HT1080 (cell line): ENCODE measurements at regions not wholly inside any gene's neighbourhood (a gene's known extent, or its start where the extent isn't known, plus 50 kb on each side); places are given as distances from the start of the nearest gene placed in this dataset.

Experiments
- DNase-seq: peaks from one replicate; pipeline ENCODE4 v3.0.0-alpha.2; 2015; ENCODE audit warnings: low read depth

- no peak for DNase-seq
These were observed 1342.5 kb upstream of the SLC10A2 start for GRCh38 chr13:104408733-104409132.

GRCh38 chr13:104404325-104404724 lies 1338.1 kb upstream of the SLC10A2 start:
- DNase-seq, result no peak

DNA sequence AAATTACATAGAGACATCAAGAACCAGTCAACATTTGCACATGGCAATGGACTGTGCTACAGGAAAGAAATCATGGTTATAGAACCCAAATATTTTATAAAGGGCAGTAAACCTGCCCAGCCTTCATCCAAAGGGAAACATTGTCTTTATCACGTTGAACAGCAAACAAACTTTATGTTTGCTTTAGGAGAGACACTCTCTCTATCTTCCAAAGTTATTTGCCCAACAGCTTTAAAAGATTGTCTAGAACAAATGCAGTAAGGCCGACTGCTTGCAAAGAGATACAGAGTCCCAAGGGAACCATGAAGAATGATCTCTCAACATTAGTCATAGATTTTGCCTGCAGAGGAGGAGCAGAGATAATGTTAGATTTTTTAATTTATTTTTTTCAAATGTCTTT lies 1323.5 kb upstream of the SLC10A2 start:
- no peak for DNase-seq

DNA sequence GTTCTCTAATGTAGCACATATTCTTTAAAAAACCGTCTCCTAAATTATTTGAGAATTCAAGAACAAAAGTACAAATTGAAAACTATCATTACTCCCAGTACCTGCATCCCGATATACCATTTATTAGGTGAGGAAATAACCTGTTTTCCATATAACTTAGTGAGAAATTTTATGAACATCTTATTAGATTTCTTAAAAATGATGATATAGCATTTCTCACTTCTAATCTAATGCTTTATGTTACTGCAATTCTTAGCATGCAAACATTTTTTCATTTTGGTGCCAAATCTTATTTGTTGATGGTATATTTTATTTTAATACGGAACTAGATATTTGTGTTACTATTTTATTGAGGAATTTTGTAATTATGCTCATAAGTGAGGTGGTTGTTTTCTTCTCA lies 1321.3 kb upstream of the SLC10A2 start:
- no peak for DNase-seq

- DNase-seq, result peak; percentile 70
These were observed 1319.2 kb upstream of the SLC10A2 start for GRCh38 chr13:104385404-104385803.

DNA sequence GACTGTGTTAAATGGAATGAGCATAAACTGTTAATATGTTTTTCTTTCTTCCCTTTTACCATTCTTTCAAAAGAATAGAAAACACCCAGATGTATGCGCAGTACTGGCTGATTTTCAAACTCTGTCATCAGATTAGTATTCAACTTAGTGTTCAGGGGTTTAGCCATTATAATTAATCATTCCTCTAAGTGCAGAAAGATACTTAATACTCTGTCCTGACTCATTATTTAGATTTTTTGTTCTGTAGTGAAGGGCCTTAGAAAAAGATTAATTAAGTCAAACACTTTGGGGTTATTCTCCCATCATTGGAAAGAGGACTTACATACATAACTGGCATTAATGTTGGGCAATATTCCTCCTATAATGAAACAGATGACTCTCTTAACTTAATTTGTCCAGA lies 1316.7 kb upstream of the SLC10A2 start:
- DNase-seq, result no peak

GRCh38 chr13:104376588-104376987 lies 1310.4 kb upstream of the SLC10A2 start:
- no peak for DNase-seq

- no peak for DNase-seq
These were observed 1309.4 kb upstream of the SLC10A2 start for GRCh38 chr13:104375614-104376013.

DNA sequence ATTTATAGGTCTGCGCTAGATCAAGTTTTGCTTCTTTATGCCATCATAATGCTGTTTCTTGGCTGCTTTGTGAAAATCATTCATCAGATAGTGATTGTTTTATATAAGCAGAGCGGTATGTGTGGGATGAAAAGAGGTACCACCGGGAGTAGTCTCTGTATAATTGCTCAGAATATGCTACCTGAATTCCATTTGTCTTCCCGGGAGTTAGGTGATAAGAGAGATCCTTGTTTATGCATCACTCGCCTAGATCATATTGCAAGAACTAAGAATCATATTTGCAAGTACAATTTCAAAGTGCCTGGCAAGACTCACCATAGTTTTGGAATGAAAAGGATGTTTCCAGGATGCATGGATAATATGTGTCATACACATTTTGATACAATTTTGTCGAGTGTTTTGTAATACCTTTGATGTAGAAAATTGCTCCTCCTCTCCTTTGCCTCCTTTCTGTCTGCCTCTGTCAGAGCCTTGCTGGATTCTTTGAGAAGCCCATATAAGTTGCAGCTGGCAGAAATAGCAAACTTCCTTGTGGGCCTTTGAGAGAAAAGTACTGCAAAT lies 1306.0 kb upstream of the SLC10A2 start:
- no peak for DNase-seq

DNA sequence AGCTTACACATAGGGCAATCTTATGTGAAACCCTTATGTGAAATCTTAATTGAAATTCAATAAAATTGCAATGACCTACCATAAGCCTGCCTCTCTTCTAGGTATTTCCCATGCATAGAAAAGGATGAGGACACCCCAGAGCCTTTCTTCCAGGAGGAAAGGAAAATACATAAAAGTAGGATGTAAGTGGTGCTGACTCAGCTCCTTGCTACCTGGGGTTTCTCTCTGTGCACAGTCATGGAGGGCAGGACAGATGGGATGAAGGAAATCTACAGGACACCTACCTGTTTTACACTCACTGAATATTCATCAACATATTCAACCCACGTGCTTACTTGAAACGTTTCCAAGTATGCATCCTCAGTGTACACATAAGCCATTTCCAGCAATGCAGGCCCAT lies 1299.2 kb upstream of the SLC10A2 start:
- DNase-seq, result no peak

DNA sequence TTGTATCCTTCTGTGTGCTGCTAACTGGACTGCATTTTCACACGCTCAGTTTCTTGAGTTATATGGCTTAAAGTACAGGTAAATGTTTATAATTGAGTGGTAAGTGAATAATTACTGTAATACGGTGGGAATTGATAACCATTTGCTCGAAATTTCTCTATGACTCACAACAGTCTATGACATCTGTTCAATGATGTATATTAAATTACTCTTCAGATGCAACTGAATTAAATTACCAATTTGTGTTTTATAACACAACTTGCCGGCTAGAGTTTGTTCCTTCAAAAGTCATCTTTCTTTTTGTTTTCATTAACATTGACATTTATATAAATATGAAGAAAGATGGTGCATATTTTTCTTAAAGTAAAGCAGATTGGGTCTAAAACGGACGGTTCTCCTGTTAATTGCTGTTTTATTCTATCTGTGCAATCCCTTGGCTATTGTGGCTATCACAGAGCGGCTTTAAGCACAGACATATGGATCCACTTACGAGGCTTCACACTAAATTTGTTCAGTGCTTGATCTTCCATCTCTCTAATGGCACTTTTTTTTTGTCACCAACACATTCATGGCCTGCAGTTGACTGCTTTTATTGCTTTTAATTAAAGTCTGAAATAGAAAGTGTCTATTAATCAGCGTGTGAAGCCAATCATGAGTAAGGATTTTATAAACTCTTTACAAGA lies 1291.6 kb upstream of the SLC10A2 start:
- no peak for DNase-seq

- peak; percentile 8 for DNase-seq
These were observed 1291.0 kb upstream of the SLC10A2 start for GRCh38 chr13:104357174-104357573.

GRCh38 chr13:104355041-104355670 lies 1288.9 kb upstream of the SLC10A2 start:
- no peak for DNase-seq

- DNase-seq, result no peak
These were observed 1261.0 kb upstream of the SLC10A2 start for GRCh38 chr13:104327211-104327610.

DNA sequence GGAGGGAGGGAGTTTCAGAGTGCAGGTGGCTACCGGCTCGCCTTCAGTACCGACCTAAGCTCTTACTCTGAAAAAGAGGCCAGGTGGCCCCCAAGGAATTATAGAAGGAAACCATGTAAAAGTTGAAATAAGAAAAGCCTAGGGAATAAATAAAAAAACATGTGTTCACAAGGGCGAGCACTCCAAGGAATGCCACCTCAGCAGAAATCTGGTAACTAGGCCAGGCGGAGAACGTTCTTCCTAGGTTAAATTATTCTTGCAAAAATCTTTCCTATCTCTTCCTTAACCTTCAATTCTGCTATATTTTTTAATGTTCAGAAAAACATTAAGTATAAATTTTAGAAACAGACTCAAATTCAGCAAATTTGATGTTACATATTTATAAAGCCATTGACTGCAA lies 1260.3 kb upstream of the SLC10A2 start:
- no peak for DNase-seq

GRCh38 chr13:104321756-104322155 lies 1255.5 kb upstream of the SLC10A2 start:
- no peak for DNase-seq

DNA sequence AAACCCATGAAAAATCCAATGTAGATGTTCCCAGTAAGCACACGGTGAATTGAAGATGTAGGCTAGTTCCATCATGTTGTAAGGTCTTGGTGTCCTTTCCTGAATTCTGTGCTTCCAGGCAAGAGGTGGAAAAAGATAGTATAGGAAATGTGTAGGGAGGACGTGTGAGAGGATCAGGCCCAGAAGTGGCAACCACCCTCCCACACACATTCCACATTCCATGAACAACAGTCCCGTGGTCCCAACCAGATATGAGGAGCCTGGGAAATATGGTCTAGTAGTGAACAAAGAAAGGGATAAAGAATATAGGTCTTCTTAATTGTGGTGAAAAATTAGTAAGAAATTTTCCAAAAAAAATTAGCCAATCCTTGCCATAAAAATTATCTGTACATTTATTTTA lies 1254.2 kb upstream of the SLC10A2 start:
- no peak for DNase-seq

GRCh38 chr13:104318121-104318520 lies 1251.9 kb upstream of the SLC10A2 start:
- DNase-seq, result peak; percentile 21

DNA sequence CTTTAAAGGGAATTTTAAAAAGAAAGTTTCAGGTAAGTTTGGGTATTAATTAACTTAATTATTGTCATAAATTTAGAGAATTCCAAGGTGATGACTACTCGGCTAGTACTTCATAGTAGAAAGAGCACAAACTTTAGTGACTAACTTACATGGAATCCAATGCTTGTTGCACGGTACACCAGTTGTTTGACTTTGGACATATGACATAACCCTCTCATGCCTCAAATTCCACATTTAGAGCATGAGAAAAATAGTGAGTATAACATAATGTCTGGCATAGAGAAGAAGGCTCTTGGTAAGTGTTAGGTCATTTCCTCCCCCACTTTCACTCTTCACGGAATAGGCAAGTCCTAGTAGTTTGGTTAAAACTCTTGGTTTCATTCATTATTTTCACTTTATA lies 1249.4 kb upstream of the SLC10A2 start:
- peak; percentile 91 for DNase-seq

- peak; percentile 23 for DNase-seq
These were observed 1248.8 kb upstream of the SLC10A2 start for GRCh38 chr13:104314926-104315535.

DNA sequence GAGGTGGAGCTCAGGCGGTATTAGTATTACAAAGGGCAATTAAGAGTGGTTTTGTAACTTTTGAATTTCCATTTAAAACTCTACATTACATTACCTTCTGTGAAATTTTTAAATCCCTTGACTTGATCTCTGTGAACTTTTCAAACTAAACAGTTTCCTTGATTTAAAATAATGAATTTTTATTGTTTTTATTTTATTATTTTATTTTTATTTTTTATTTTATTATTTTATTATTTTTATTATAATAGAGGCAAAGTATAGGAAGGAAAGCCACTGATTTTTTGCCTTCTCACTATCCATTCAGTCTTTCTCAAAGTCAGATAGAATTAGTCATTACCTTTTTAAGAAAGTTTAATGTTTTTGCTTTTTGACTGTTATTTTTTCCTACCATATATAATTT lies 1248.1 kb upstream of the SLC10A2 start:
- no peak for DNase-seq

- peak; percentile 64 for DNase-seq
These were observed 1244.6 kb upstream of the SLC10A2 start for GRCh38 chr13:104310861-104311260.

- DNase-seq, result no peak
These were observed 1243.2 kb upstream of the SLC10A2 start for GRCh38 chr13:104309431-104309830.
